HCT116 (cell line): ENCODE measurements at regions not wholly inside any gene's neighbourhood (a gene's known extent, or its start where the extent isn't known, plus 50 kb on each side); places are given as distances from the start of the nearest gene placed in this dataset.

Experiments used
- ATAC-seq: fragments of 200-7000 bp; cut with Tn5 transposase; 2 replicates; pipeline ENCODE4 v1.9.1; 2020; ENCODE audit warnings: mild to moderate bottlenecking, moderate library complexity
- BruUV-seq: library from RNA; stranded (reverse); fragments of 400-500 nt; replicated peaks from 2 replicates; lab custom pipeline; 2021; lab: Mats Ljungman, UMichigan
- CTCF ChIA-PET: fragments of 300-600 bp; sonication (Branson Sonifier 250); formaldehyde crosslinking; loops from one replicate; lab custom pipeline; 2021; ENCODE audit warnings: antibody characterized with exemption; lab: Charles Lee
- POLR2A ChIA-PET: fragments of 300-600, 350-600 bp; sonication (Branson Sonifier 250); formaldehyde crosslinking; loops from one replicate; lab custom pipeline; 2021; ENCODE audit warnings: antibody characterized with exemption; lab: Charles Lee
- RAD21 ChIA-PET, 2 experiments: fragments of 300-600 bp; sonication (Branson Sonifier 250); formaldehyde crosslinking; loops; one replicate each; lab custom pipeline; 2023; ENCODE audit warnings: low total read pairs in 2 of 2; ENCODE audit not compliant: uncharacterized antibody in 2 of 2, unreplicated experiment in 2 of 2, low non-redundant PET in 1 of 2; lab: Charles Lee
- DNase-seq: peaks from one replicate; pipeline ENCODE4 v3.0.0-alpha.2; 2010; ENCODE audit warnings: low read depth, low spot score
- H2AFZ ChIP-seq: fragments of 200-600 bp; shearing (Covaris generic), sonication (generic); 2 replicates; pipeline ENCODE4 v1.6.1; 2017; ENCODE audit warnings: low read depth, mixed run types, mixed read lengths, antibody characterized with exemption, low read length; ENCODE audit not compliant: poor library complexity, severe bottlenecking
- H3K27ac ChIP-seq: 2 replicates; pipeline ENCODE4 v1.5.1; 2012; ENCODE audit warnings: low read depth, low read length
- H3K27me3 ChIP-seq: fragments of 200-600 bp; sonication (generic); 2 replicates; pipeline ENCODE4 v1.6.1; 2016; ENCODE audit warnings: mixed run types, low read length, mixed read lengths; ENCODE audit not compliant: insufficient read depth
- H3K36me3 ChIP-seq, 2 experiments: fragments of 200-500 bp in 1 of 2; fragments of 200-600 bp in 1 of 2; sonication (Bioruptor generic) in 1 of 2; sonication (generic) in 1 of 2; 2 replicates each; pipeline versions ENCODE4 v1.5.1 to v1.6.1; 2014 to 2016; ENCODE audit warnings: low read length in 2 of 2, inconsistent platforms in 1 of 2, mixed read lengths in 1 of 2, mixed run types in 1 of 2; ENCODE audit not compliant: insufficient read depth in 2 of 2, control insufficient read depth in 1 of 2
- H3K4me1 ChIP-seq, 2 experiments: fragments of 200-600 bp in 1 of 2; sonication (generic) in 1 of 2; 2 replicates each; pipeline versions ENCODE4 v1.5.1 to v1.6.1; 2012 to 2017; ENCODE audit warnings: low read length in 2 of 2, inconsistent platforms in 1 of 2, mild to moderate bottlenecking in 1 of 2, mixed read lengths in 1 of 2, mixed run types in 1 of 2, moderate library complexity in 1 of 2; ENCODE audit not compliant: insufficient read depth in 2 of 2, control insufficient read depth in 1 of 2
- H3K4me2 ChIP-seq: fragments of 200-600 bp; sonication (generic); 2 replicates; pipeline ENCODE4 v1.6.1; 2017; ENCODE audit warnings: mixed run types, low read length, mixed read lengths
- H3K4me3 ChIP-seq, 2 experiments: fragments of 200-600 bp in 1 of 2; sonication (generic) in 1 of 2; replicated peaks in 1 of 2; 2 replicates each; pipeline ENCODE4 v1.5.1; 2011 to 2016; ENCODE audit warnings: low read length in 2 of 2, control low read depth in 1 of 2, low read depth in 1 of 2, mild to moderate bottlenecking in 1 of 2, mixed read lengths in 1 of 2, mixed run types in 1 of 2
- H3K79me2 ChIP-seq: fragments of 200-600 bp; sonication (generic); 2 replicates; pipeline ENCODE4 v1.6.1; 2017; ENCODE audit warnings: mild to moderate bottlenecking, mixed run types, low read length, moderate library complexity, mixed read lengths; ENCODE audit not compliant: insufficient read depth
- H3K9ac ChIP-seq: fragments of 200-600 bp; sonication (generic); 2 replicates; pipeline ENCODE4 v1.6.1; 2016; ENCODE audit warnings: low read length, mixed read lengths
- H3K9me2 ChIP-seq: fragments of 200-600 bp; sonication (generic), shearing (Covaris generic); 2 replicates; pipeline ENCODE4 v1.6.1; 2017; ENCODE audit warnings: mixed run types, mild to moderate bottlenecking, moderate library complexity; ENCODE audit not compliant: insufficient read depth
- H3K9me3 ChIP-seq, 2 experiments: fragments of 200-500 bp in 1 of 2; fragments of 200-600 bp in 1 of 2; sonication (Bioruptor generic) in 1 of 2; sonication (generic) in 1 of 2; 2 replicates each; pipeline ENCODE4 v1.6.1; 2014 to 2017; ENCODE audit warnings: low read length in 2 of 2, mixed read lengths in 2 of 2, inconsistent platforms in 1 of 2, low read depth in 1 of 2, mild to moderate bottlenecking in 1 of 2, mixed run types in 1 of 2, moderate library complexity in 1 of 2; ENCODE audit not compliant: control insufficient read depth in 1 of 2, insufficient read depth in 1 of 2
- H4K20me1 ChIP-seq: fragments of 200-600 bp; sonication (generic), shearing (Covaris generic); 2 replicates; pipeline ENCODE4 v1.6.1; 2017; ENCODE audit warnings: mixed run types, mild to moderate bottlenecking, moderate library complexity; ENCODE audit not compliant: insufficient read depth
- CBX3 ChIP-seq: IDR thresholded peaks from 2 replicates; pipeline ENCODE4 v1.6.1; 2012; ENCODE audit warnings: low read depth
- CEBPB ChIP-seq: IDR thresholded peaks from 2 replicates; pipeline ENCODE4 v1.6.1; 2012; ENCODE audit warnings: low read depth
- EGR1 ChIP-seq: IDR thresholded peaks from 2 replicates; pipeline ENCODE4 v1.6.1; 2012; ENCODE audit warnings: low read depth
- ELF1 ChIP-seq: IDR thresholded peaks from 2 replicates; pipeline ENCODE4 v1.6.1; 2012; ENCODE audit warnings: low read depth, borderline replicate concordance
- EZH2 ChIP-seq: fragments of 200-600 bp; sonication (generic); IDR thresholded peaks from 2 replicates; pipeline ENCODE4 v1.6.1; 2017; ENCODE audit warnings: antibody characterized with exemption, mixed run types
- EZH2phosphoT487 ChIP-seq: fragments of 200-600 bp; IDR thresholded peaks from 2 replicates; pipeline ENCODE4 v1.6.1; 2018; ENCODE audit warnings: antibody characterized with exemption, borderline replicate concordance
- FOSL1 ChIP-seq: IDR thresholded peaks from 2 replicates; pipeline ENCODE4 v1.6.1; 2012; ENCODE audit warnings: low read depth
- JUND ChIP-seq: IDR thresholded peaks from 2 replicates; pipeline ENCODE4 v1.6.1; 2012
- POLR2A ChIP-seq: IDR thresholded peaks from 2 replicates; pipeline ENCODE4 v1.7.0; 2011; ENCODE audit warnings: borderline replicate concordance; ENCODE audit not compliant: insufficient read depth, insufficient read length; ENCODE audit errors: extremely low read depth
- RAD21 ChIP-seq: IDR thresholded peaks from 2 replicates; pipeline ENCODE4 v1.6.1; 2012; ENCODE audit warnings: low read depth, mild to moderate bottlenecking
- SIN3A ChIP-seq: IDR thresholded peaks from 2 replicates; pipeline ENCODE4 v1.6.1; 2012; ENCODE audit warnings: low read depth
- SRF ChIP-seq: IDR thresholded peaks from 2 replicates; pipeline ENCODE4 v1.6.1; 2012; ENCODE audit warnings: low read depth
- TCF7L2 ChIP-seq: IDR thresholded peaks from 2 replicates; pipeline ENCODE4 v1.7.0; 2011; ENCODE audit warnings: borderline replicate concordance, inconsistent platforms; ENCODE audit not compliant: insufficient read depth, insufficient read length; ENCODE audit errors: extremely low read depth
- YY1 ChIP-seq: IDR thresholded peaks from 2 replicates; pipeline ENCODE4 v1.6.1; 2011; ENCODE audit warnings: low read length, low read depth, moderate library complexity, mild to moderate bottlenecking; ENCODE audit not compliant: insufficient replicate concordance; ENCODE audit errors: extremely low read depth
- ZFX ChIP-seq: fragments of 450-650 bp; IDR thresholded peaks from 2 replicates; pipeline ENCODE4 v1.6.1; 2017
- ZNF274 ChIP-seq: fragments of 200-500 bp; sonication (Bioruptor generic); IDR thresholded peaks from 2 replicates; pipeline ENCODE4 v1.6.1; 2014; ENCODE audit warnings: mild to moderate bottlenecking, low read depth, low read length, inconsistent platforms
- intact Hi-C: fragments of 100-400 bp; cut with micrococcal nuclease; formaldehyde crosslinking; loops from 2 replicates; pipeline ENCODE4 v1.10.0; 2022
- TF ChIP-seq, protein P1 (sequence below), 3 experiments: fragments of 200-600 bp in 1 of 3; sonication (generic) in 1 of 3; IDR thresholded peaks in 2 of 3; conservative IDR thresholded peaks in 1 of 3; 2 replicates each; pipeline ENCODE4 v1.5.1; 2012 to 2017; ENCODE audit warnings: low read depth in 2 of 3, low read length in 2 of 3, antibody characterized with exemption in 1 of 3, borderline replicate concordance in 1 of 3, control low read depth in 1 of 3, mild to moderate bottlenecking in 1 of 3, mixed read lengths in 1 of 3, mixed run types in 1 of 3, moderate library complexity in 1 of 3; ENCODE audit not compliant: insufficient read depth in 1 of 3
- TF ChIP-seq, protein P2 (sequence below): IDR thresholded peaks from 2 replicates; pipeline ENCODE4 v1.6.1; 2012; ENCODE audit warnings: low read depth

DNA sequence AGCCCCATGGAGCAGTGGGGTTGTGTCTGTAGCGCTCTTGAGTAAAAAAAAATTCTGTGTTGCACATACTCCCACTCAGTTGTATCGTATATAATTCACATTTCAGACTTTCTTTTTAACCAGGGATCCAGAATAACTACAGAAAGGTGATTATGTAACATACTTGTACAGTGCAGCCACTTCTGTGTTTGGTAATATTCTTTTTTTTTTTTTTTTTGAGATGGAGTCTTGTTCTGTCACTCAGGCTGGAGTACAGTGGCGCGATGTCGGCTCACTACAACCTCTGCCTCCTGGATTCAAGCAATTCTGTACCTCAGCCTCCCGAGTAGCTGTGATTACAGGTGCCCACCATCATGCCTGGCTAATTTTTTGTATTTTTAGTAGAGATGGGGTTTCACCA, 82.4 kb upstream of the MACF1 start:
- H3K9me2 ChIP-seq: no peaks in the 10 kb centered on the region
- POLR2A ChIA-PET: no interaction called here

More for the DNA sequence above, 82.4 kb upstream of the MACF1 start:
- no peak overlapping the region for H3K4me2 ChIP-seq
- H3K4me3 ChIP-seq: no peak overlapping the region
- ChIA-PET CTCF (no interaction called here), RAD21 (no interaction called here)
- no peak overlapping the region for H2AFZ ChIP-seq
- no peak for TF ChIP-seq EZH2phosphoT487
- no peak for TF ChIP-seq EGR1
- TF ChIP-seq CEBPB: no peak
- TF ChIP-seq EZH2: no peak
- no peak for TF ChIP-seq CBX3
- TF ChIP-seq, protein P1, sequence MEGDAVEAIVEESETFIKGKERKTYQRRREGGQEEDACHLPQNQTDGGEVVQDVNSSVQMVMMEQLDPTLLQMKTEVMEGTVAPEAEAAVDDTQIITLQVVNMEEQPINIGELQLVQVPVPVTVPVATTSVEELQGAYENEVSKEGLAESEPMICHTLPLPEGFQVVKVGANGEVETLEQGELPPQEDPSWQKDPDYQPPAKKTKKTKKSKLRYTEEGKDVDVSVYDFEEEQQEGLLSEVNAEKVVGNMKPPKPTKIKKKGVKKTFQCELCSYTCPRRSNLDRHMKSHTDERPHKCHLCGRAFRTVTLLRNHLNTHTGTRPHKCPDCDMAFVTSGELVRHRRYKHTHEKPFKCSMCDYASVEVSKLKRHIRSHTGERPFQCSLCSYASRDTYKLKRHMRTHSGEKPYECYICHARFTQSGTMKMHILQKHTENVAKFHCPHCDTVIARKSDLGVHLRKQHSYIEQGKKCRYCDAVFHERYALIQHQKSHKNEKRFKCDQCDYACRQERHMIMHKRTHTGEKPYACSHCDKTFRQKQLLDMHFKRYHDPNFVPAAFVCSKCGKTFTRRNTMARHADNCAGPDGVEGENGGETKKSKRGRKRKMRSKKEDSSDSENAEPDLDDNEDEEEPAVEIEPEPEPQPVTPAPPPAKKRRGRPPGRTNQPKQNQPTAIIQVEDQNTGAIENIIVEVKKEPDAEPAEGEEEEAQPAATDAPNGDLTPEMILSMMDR (IDR thresholded peaks at IDR 0.05 in 2 of 3, conservative IDR thresholded peaks at IDR 0.05 in 1 of 3; ENCODE audit: borderline replicate concordance in 1 of 3, insufficient read depth in 1 of 3, low read depth in 2 of 3, low read length in 2 of 3): no peak
- TF ChIP-seq ZFX: no peak
- no peak for TF ChIP-seq YY1
- no peak for TF ChIP-seq RAD21
- TF ChIP-seq SRF: no peak
- TF ChIP-seq, protein P2, sequence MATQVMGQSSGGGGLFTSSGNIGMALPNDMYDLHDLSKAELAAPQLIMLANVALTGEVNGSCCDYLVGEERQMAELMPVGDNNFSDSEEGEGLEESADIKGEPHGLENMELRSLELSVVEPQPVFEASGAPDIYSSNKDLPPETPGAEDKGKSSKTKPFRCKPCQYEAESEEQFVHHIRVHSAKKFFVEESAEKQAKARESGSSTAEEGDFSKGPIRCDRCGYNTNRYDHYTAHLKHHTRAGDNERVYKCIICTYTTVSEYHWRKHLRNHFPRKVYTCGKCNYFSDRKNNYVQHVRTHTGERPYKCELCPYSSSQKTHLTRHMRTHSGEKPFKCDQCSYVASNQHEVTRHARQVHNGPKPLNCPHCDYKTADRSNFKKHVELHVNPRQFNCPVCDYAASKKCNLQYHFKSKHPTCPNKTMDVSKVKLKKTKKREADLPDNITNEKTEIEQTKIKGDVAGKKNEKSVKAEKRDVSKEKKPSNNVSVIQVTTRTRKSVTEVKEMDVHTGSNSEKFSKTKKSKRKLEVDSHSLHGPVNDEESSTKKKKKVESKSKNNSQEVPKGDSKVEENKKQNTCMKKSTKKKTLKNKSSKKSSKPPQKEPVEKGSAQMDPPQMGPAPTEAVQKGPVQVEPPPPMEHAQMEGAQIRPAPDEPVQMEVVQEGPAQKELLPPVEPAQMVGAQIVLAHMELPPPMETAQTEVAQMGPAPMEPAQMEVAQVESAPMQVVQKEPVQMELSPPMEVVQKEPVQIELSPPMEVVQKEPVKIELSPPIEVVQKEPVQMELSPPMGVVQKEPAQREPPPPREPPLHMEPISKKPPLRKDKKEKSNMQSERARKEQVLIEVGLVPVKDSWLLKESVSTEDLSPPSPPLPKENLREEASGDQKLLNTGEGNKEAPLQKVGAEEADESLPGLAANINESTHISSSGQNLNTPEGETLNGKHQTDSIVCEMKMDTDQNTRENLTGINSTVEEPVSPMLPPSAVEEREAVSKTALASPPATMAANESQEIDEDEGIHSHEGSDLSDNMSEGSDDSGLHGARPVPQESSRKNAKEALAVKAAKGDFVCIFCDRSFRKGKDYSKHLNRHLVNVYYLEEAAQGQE: no peak
- no peak for TF ChIP-seq ZNF274
- no peak for TF ChIP-seq ELF1
- no peak for TF ChIP-seq TCF7L2
- no peak for TF ChIP-seq SIN3A
- TF ChIP-seq POLR2A: no peak
- TF ChIP-seq JUND: no peak
- no peak for TF ChIP-seq FOSL1
- ATAC-seq: no peak
- no peaks in the 10 kb centered on the region; the same call in 1 of the 2 replicates for H4K20me1 ChIP-seq
- H3K27ac ChIP-seq: no peak overlapping the region
- peaks cover 14% of the 10 kb centered on the region for H3K79me2 ChIP-seq
- H3K9ac ChIP-seq: no peak overlapping the region
- no peak for DNase-seq
- intact Hi-C loops: no loop called here
- no TSS peak for BruUV-seq
- H3K9me3 ChIP-seq: no peaks in the 10 kb centered on the region
- H3K4me1 ChIP-seq: peaks cover 16 to 18% of the 10 kb centered on the region in 2 experiments
- no peaks in the 10 kb centered on the region for H3K27me3 ChIP-seq
- H3K36me3 ChIP-seq: no peaks in the 10 kb centered on the region
